OCI-LY3 (cell line): ENCODE measurements at regions not wholly inside any gene's neighbourhood (a gene's known extent, or its start where the extent isn't known, plus 50 kb on each side); places are given as distances from the start of the nearest gene placed in this dataset.

Experiments used
- CTCF ChIP-seq: fragments of 200-600, 300-600 bp; sonication (generic); IDR thresholded peaks from 2 replicates; pipeline ENCODE4 v1.5.1; 2014; ENCODE audit warnings: antibody characterized with exemption, low read length, low read depth
- EZH2phosphoT487 ChIP-seq: fragments of 200-600 bp; shearing (Covaris generic); IDR thresholded peaks from 2 replicates; pipeline ENCODE4 v1.6.1; 2018; ENCODE audit warnings: antibody characterized with exemption, mixed run types, low read depth

GRCh38 chr3:14338898-14339458 is 63.4 kb upstream of the SLC6A6 start:
- TF ChIP-seq CTCF (no peak), EZH2phosphoT487 (no peak)
